Kidney (tissue), 13 donors: ENCODE measurements at regions not wholly inside any gene's neighbourhood (a gene's known extent, or its start where the extent isn't known, plus 50 kb on each side); places are given as distances from the start of the nearest gene placed in this dataset.

Experiments
- DNase-seq, 5 donors: peaks; one replicate each; pipeline ENCODE4 v3.0.0-alpha.2; 2013 to 2020
- FAIRE-seq: peaks from 2 replicates; lab custom pipeline; 2012; peaks lifted over from hg19 to GRCh38; lab: Jason Lieb, UNC
- H3K27ac ChIP-seq, 2 donors: one replicate each; pipeline ENCODE4 v1.7.0; 2013; ENCODE audit warnings: low read depth in 2 of 2, low read length in 2 of 2, inconsistent platforms in 1 of 2
- H3K27me3 ChIP-seq: one replicate; pipeline ENCODE4 v1.7.1; 2013; ENCODE audit warnings: low read length, inconsistent platforms; ENCODE audit not compliant: control insufficient read depth, insufficient read depth
- H3K36me3 ChIP-seq, 3 donors: one replicate each; pipeline versions ENCODE4 v1.7.0 to v1.7.1; 2013; ENCODE audit warnings: low read length in 3 of 3, control low read depth in 1 of 3, inconsistent platforms in 1 of 3; ENCODE audit not compliant: insufficient read depth in 3 of 3, control insufficient read depth in 2 of 3
- H3K4me1 ChIP-seq, 3 donors: one replicate each; pipeline versions ENCODE4 v1.7.0 to v1.7.1; 2013; ENCODE audit warnings: low read length in 3 of 3, inconsistent platforms in 1 of 3, low read depth in 1 of 3; ENCODE audit not compliant: control insufficient read depth in 2 of 3, insufficient read depth in 2 of 3
- H3K4me3 ChIP-seq, 3 donors: one replicate each; pipeline versions ENCODE4 v1.7.0 to v1.8.1; 2013; ENCODE audit warnings: low read length in 3 of 3, control low read depth in 1 of 3, inconsistent platforms in 1 of 3
- H3K9ac ChIP-seq, 3 donors: one replicate each; pipeline versions ENCODE4 v1.7.0 to v1.7.1; 2013; ENCODE audit warnings: low read length in 3 of 3, control low read depth in 1 of 3, inconsistent platforms in 1 of 3
- H3K9me3 ChIP-seq, 3 donors: one replicate each; pipeline versions ENCODE4 v1.7.0 to v1.7.1; 2013; ENCODE audit warnings: low read length in 3 of 3, control low read depth in 1 of 3, inconsistent platforms in 1 of 3; ENCODE audit not compliant: control insufficient read depth in 2 of 3, insufficient read depth in 1 of 3
- CTCF ChIP-seq: IDR thresholded peaks from 3 replicates; pipeline ENCODE4 v1.5.1; 2012; ENCODE audit warnings: mild to moderate bottlenecking, moderate library complexity, borderline replicate concordance; ENCODE audit not compliant: insufficient read depth; ENCODE audit errors: extremely low read depth
- intact Hi-C: fragments of 100-400 bp; cut with DNase I; formaldehyde crosslinking; loops from one replicate; pipeline ENCODE4 v1.11.1; 2022
- donor health status: control.
- donor health status: control.
- donor health status: control.
- donor health status: control.
- donor health status: control.
- donor health status: DM: yes; HTN: yes; CAD: no.
- donor health status: Normal renal cell carcinoma (clear cell type).

- no peak for TF ChIP-seq CTCF
- no peak for FAIRE-seq
Measured at GRCh38 chr3:22421589-22421988, 670.6 kb upstream of the ZNF385D start.

DNA sequence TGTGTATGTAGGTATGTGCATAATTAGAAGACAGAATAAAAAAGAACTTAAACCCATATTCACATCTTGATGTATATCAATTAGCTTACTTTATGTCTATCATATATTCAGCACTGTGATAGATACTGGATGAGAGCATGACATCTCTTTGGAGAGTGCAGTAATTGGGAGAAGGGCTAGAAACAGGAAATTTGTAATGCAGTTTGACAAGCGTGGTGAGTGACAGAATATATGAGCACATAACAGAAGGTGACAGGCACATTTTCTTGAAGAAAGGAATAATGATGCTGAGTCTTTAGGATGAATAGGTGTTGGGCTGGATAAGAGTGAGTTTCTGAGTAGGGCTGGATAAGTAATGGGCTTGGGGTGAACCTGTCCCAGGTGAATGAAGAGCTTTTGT is 680.3 kb upstream of the ZNF385D start:
- Histone ChIP-seq H3K4me1 (no peaks in the 10 kb centered on the region), H3K27me3 (no peaks in the 10 kb centered on the region), H3K4me3 (no peak overlapping the region), H3K27ac (no peak overlapping the region), H3K9ac (no peak overlapping the region), H3K36me3 (no peaks in the 10 kb centered on the region), H3K9me3 (no peaks in the 10 kb centered on the region)
- no peak for FAIRE-seq
- no peak for TF ChIP-seq CTCF
- no peak for DNase-seq
- intact Hi-C loops = no loop called here

More at GRCh38 chr3:22421589-22421988, 670.6 kb upstream of the ZNF385D start:
- H3K27me3 ChIP-seq = no peaks in the 10 kb centered on the region
- no peak overlapping the region for H3K27ac ChIP-seq
- no peaks in the 10 kb centered on the region for H3K4me1 ChIP-seq
- DNase-seq = no peak
- no peaks in the 10 kb centered on the region for H3K36me3 ChIP-seq
- no peak overlapping the region for H3K9ac ChIP-seq
- intact Hi-C loops = no loop called here
- no peak overlapping the region for H3K4me3 ChIP-seq
- no peaks in the 10 kb centered on the region for H3K9me3 ChIP-seq

GRCh38 chr3:22439626-22440025 is 688.6 kb upstream of the ZNF385D start:
- H3K9ac ChIP-seq = no peak overlapping the region
- no peaks in the 10 kb centered on the region for H3K36me3 ChIP-seq
- no peaks in the 10 kb centered on the region for H3K27me3 ChIP-seq
- DNase-seq = no peak
- H3K4me3 ChIP-seq = no peak overlapping the region
- H3K27ac ChIP-seq = no peak overlapping the region
- FAIRE-seq = no peak
- no peaks in the 10 kb centered on the region for H3K9me3 ChIP-seq
- no peaks in the 10 kb centered on the region for H3K4me1 ChIP-seq
- intact Hi-C loops = no loop called here
- no peak for TF ChIP-seq CTCF

- DNase-seq = no peak
- no peak for FAIRE-seq
- Histone ChIP-seq H3K4me3 (no peak overlapping the region), H3K9me3 (no peaks in the 10 kb centered on the region), H3K9ac (no peak overlapping the region), H3K36me3 (no peaks in the 10 kb centered on the region), H3K27me3 (no peaks in the 10 kb centered on the region), H3K27ac (no peak overlapping the region), H3K4me1 (no peaks in the 10 kb centered on the region)
- intact Hi-C loops = no loop called here
- no peak for TF ChIP-seq CTCF
Measured at GRCh38 chr3:22441711-22442110, 690.7 kb upstream of the ZNF385D start.
